ENCODE measurements at regions not wholly inside any gene's neighbourhood (a gene's known extent, or its start where the extent isn't known, plus 50 kb on each side); places are given as distances from the start of the nearest gene placed in this dataset.
A peak's percentile ranks its signal among the peaks of the same experiment; 100 is the strongest.

GRCh38 chr18:45548614-45549013 lies 66.7 kb upstream of the SLC14A2 start:
- no peak for DNase-seq

GRCh38 chr18:45549290-45549689 lies 66.0 kb upstream of the SLC14A2 start:
- no peak for DNase-seq

- no peak for DNase-seq
Observed at GRCh38 chr18:45551142-45551815, 64.0 kb upstream of the SLC14A2 start.

- DNase-seq, result no peak
Observed at GRCh38 chr18:45553723-45554388, 61.4 kb upstream of the SLC14A2 start.

- DNase-seq, result no peak
Observed at GRCh38 chr18:45554389-45554737, 60.9 kb upstream of the SLC14A2 start.

- DNase-seq, result no peak
Observed at GRCh38 chr18:45556222-45556621, 59.1 kb upstream of the SLC14A2 start.

GRCh38 chr18:45557287-45557686 lies 58.0 kb upstream of the SLC14A2 start:
- DNase-seq, result no peak

GRCh38 chr18:45557779-45558178 lies 57.5 kb upstream of the SLC14A2 start:
- peak; percentile 57 for DNase-seq

GRCh38 chr18:45559258-45559657 lies 56.0 kb upstream of the SLC14A2 start:
- no peak for DNase-seq

GRCh38 chr18:45560870-45561269 lies 54.4 kb upstream of the SLC14A2 start:
- DNase-seq, result no peak

- DNase-seq, result no peak
Observed at GRCh38 chr18:45562567-45563479, 52.5 kb upstream of the SLC14A2 start.

- no peak for DNase-seq
Observed at GRCh38 chr18:45565280-45565970, 49.9 kb upstream of the SLC14A2 start.

All from NCI-H2029 treated with DMSO at 0.1 percent for 48 hours (cell line).